AG09309 (cell line): ENCODE measurements at regions not wholly inside any gene's neighbourhood (a gene's known extent, or its start where the extent isn't known, plus 50 kb on each side); places are given as distances from the start of the nearest gene placed in this dataset.
"Not testable (repeated sequence)": the region's sequence is repeated elsewhere in the genome, so short reads cannot be mapped to it uniquely, and the experiment has no call there.

Experiments used
- DNase-seq: peaks from one replicate; pipeline ENCODE4 v3.0.0-alpha.2; 2010; ENCODE audit warnings: low read depth
- H3K4me3 ChIP-seq: 2 replicates; pipeline ENCODE4 v1.5.1; 2011; ENCODE audit warnings: mild to moderate bottlenecking, low read depth, low read length, moderate library complexity; ENCODE audit not compliant: control insufficient read depth
- TF ChIP-seq, protein P1 (sequence below): IDR thresholded peaks from 2 replicates; pipeline ENCODE4 v1.5.1; 2011; ENCODE audit warnings: mild to moderate bottlenecking, low read depth, low read length, inconsistent platforms; ENCODE audit not compliant: insufficient read depth, control insufficient read depth; ENCODE audit errors: missing control alignments

DNA sequence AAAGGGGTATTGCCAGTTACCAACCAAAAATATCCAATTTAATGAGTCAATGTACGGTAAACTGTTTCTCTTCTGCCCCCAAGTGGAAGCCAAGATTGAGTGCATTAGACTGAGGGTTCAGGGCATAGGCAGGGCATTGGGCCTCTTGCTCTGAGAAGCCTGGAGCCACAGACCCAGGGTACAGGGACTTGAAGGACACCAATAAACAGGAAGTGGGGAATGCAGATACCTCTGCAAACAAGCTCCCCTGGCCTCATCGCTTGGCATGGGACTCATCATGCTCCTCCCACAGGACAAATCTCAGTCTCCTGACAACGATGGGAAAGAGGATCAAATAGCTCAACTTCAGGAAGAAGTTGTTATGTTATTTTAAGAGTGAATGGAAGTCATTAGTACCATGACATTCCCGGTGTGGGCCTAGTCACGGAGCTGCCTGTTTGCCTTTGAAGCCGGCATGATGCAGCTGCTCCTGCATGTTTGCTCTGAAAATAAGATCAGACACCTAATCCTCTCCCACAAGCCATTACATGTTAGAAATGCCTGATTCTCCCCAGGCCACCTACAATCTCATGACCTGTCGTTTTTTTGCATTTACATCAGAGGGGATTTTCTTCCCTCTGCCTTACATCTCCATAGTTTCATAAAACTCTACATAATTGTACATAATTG is 224.2 kb downstream of the RCHY1 start:
- H3K4me3 ChIP-seq, result no peak overlapping the region
- TF ChIP-seq, protein P1, sequence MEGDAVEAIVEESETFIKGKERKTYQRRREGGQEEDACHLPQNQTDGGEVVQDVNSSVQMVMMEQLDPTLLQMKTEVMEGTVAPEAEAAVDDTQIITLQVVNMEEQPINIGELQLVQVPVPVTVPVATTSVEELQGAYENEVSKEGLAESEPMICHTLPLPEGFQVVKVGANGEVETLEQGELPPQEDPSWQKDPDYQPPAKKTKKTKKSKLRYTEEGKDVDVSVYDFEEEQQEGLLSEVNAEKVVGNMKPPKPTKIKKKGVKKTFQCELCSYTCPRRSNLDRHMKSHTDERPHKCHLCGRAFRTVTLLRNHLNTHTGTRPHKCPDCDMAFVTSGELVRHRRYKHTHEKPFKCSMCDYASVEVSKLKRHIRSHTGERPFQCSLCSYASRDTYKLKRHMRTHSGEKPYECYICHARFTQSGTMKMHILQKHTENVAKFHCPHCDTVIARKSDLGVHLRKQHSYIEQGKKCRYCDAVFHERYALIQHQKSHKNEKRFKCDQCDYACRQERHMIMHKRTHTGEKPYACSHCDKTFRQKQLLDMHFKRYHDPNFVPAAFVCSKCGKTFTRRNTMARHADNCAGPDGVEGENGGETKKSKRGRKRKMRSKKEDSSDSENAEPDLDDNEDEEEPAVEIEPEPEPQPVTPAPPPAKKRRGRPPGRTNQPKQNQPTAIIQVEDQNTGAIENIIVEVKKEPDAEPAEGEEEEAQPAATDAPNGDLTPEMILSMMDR, result no peak
- DNase-seq, result no peak

DNA sequence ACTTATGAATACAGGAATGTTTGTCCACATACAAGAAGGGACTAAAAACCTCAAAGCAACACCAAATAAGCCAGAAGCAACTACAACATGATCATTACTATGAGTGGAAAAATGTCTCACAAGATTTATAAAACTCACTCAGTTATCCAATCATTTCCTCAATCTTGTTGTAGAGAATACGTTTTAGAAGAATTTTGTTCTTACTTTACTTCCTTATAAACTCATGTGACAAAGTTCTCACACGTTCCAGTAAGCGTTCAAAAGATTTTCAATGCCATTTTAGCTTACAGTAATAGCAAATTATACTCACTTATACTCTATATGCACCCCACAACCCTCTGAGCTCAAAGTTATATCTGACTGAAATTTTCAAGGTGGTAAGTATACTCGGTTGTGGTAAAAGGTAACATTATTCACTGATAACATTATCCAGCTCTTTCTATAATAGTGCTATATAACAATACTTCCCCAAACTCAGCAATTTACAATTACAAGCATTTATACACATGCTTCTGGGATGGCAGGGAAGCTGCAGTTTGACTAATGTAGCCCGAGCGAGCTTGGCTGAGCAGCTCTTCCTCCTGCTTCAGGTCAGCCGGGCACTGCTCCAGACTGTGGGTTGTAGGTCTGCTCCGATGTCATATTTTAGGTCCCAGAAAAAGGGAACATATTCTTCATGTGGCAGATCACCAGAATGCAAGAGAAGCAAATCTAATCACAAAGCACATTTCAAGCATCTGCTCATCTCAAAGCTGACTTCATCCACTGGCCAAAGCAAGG is 226.3 kb downstream of the RCHY1 start:
- no peak for DNase-seq
- TF ChIP-seq, protein P1, result no peak
- no peak overlapping the region for H3K4me3 ChIP-seq

DNA sequence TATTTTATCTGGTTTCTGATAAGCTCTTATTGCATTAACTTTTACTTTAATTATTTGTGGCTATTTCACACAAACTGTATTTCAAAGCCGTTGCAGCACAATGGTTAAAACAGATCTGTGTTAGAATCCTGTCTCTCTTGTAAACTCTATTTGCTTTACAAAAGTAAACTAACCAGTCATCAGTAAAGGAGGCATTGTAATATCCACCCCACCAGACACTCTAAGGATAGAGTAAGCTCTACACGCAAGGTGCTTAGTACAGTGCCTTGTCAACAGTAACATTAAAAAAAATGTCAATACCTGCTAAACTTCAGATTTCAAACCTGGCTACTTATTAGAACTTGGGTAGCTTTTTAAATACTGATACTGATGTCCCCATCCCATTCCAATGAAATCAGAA is 228.4 kb downstream of the RCHY1 start:
- H3K4me3 ChIP-seq, result no peak overlapping the region
- DNase-seq, result no peak
- TF ChIP-seq, protein P1, result no peak

DNA sequence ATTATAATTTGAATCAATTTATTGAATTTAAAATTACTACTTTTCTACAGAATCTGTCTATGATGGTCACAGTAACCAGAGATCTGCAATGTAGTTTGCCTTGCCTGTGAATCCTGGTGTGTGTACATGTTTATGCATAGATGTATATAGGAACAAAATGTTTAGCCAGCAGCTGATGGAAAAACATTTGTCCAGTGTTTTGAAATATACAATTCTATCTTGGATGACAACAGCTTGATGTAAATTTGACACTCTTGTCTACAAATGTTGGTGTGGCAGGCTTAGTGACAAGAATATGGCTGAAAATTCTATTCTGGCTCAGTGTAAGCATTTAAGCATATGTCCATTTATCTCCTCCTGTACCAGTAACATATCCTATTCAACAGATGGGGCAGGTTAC is 229.4 kb downstream of the RCHY1 start:
- DNase-seq, result no peak
- no peak overlapping the region for H3K4me3 ChIP-seq
- TF ChIP-seq, protein P1, result no peak

DNA sequence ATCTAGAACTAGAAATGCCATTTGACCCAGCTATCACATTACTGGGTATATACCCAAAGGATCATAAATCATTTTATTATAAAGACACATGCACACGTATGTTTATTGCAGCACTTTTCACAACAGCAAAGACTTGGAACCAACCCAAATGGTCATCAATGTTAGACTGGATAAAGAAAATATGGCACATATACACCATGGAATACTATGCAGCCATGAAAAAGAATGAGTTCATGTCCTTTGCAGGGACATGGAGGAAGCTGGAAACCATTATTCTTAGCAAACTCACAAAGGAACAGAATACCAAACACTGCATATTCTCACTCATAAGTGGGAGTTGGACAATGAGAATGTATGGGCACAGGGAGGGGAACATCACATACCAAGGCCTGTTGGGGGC is 233.7 kb downstream of the RCHY1 start:
- not testable (repeated sequence) for DNase-seq, H3K4me3 ChIP-seq

DNA sequence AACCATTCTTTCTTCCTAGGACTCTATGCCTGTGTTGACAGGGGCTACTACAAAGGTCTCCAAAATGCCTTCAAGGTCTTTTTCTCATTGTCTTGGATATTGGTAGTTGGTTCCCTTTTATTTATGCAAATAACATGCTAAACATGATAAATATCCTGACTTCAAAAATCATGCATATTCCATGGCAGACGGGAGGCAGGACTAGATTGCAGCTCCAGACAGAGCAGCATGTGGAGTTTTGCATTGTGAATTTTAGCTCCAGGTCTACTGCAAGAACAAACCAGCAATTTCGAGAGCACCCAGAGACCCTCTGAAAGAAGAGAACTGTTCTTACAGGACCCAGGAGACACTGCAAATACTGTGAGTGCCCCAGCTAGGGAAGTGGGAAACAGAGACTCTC is 254.9 kb downstream of the RCHY1 start:
- TF ChIP-seq, protein P1, result no peak
- no peak for DNase-seq
- no peak overlapping the region for H3K4me3 ChIP-seq

DNA sequence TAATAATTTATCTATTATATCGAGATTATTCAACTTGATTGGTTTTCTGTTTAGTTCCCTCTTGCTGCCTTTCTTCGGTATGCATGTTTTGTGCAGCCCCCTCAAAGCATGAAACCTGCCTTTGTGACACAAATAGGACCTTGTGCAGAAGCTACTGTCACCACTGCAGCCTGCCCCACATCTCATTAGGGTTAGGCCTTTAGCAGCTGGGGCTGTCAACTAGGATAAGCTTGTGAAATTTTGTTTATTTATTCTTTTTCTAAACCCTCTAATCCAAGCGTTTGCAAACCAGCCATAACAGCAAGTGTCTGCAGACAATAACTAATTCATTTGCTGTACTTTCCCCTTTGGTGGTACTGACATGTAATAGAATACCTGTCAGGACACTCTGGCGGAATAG is 258.9 kb downstream of the RCHY1 start:
- TF ChIP-seq, protein P1, result no peak
- H3K4me3 ChIP-seq, result no peak overlapping the region
- no peak for DNase-seq
